ENCODE measurements at regions not wholly inside any gene's neighbourhood (a gene's known extent, or its start where the extent isn't known, plus 50 kb on each side); places are given as distances from the start of the nearest gene placed in this dataset.
"Not testable (repeated sequence)": the region's sequence is repeated elsewhere in the genome, so short reads cannot be mapped to it uniquely, and the experiment has no call there.

GRCh38 chr3:62926494-62926893 lies 51.3 kb upstream of the CADPS start:
- DNase-seq: no peak

GRCh38 chr3:62928256-62928655 lies 53.0 kb upstream of the CADPS start:
- no peak for DNase-seq

GRCh38 chr3:62929771-62930170 lies 54.6 kb upstream of the CADPS start:
- DNase-seq: no peak

GRCh38 chr3:62935793-62936192 lies 60.6 kb upstream of the CADPS start:
- DNase-seq: no peak

- no peak for DNase-seq
These were observed 61.5 kb upstream of the CADPS start for GRCh38 chr3:62936626-62937254.

GRCh38 chr3:62938583-62938982 lies 63.4 kb upstream of the CADPS start:
- DNase-seq: no peak

GRCh38 chr3:62939707-62940106 lies 64.5 kb upstream of the CADPS start:
- no peak for DNase-seq

GRCh38 chr3:62940771-62941563 lies 65.8 kb upstream of the CADPS start:
- DNase-seq: no peak

- DNase-seq: no peak
These were observed 67.0 kb upstream of the CADPS start for GRCh38 chr3:62942227-62942626.

- no peak for DNase-seq
These were observed 67.5 kb upstream of the CADPS start for GRCh38 chr3:62942764-62943163.

GRCh38 chr3:62948921-62949320 lies 73.7 kb upstream of the CADPS start:
- no peak for DNase-seq

GRCh38 chr3:62950210-62950609 lies 75.0 kb upstream of the CADPS start:
- no peak for DNase-seq

- no peak for DNase-seq
These were observed 75.9 kb upstream of the CADPS start for GRCh38 chr3:62951037-62951613.

GRCh38 chr3:62951880-62952279 lies 76.7 kb upstream of the CADPS start:
- DNase-seq: not testable (repeated sequence)

- no peak for DNase-seq
These were observed 79.4 kb upstream of the CADPS start for GRCh38 chr3:62954580-62954979.

GRCh38 chr3:62955126-62955525 lies 79.9 kb upstream of the CADPS start:
- DNase-seq: no peak

- DNase-seq: no peak
These were observed 81.2 kb upstream of the CADPS start for GRCh38 chr3:62956411-62956810.

- no peak for DNase-seq
These were observed 86.8 kb upstream of the CADPS start for GRCh38 chr3:62961874-62962556.

GRCh38 chr3:62962714-62963113 lies 87.5 kb upstream of the CADPS start:
- no peak for DNase-seq

GRCh38 chr3:62965311-62965710 lies 90.1 kb upstream of the CADPS start:
- DNase-seq: no peak

- no peak for DNase-seq
These were observed 92.9 kb upstream of the CADPS start for GRCh38 chr3:62968128-62968527.

- DNase-seq: no peak
These were observed 95.4 kb upstream of the CADPS start for GRCh38 chr3:62970648-62971047.

GRCh38 chr3:62975566-62975965 lies 100.3 kb upstream of the CADPS start:
- DNase-seq: no peak
